Endothelial cell of umbilical vein (primary cell): ENCODE measurements at regions not wholly inside any gene's neighbourhood (a gene's known extent, or its start where the extent isn't known, plus 50 kb on each side); places are given as distances from the start of the nearest gene placed in this dataset.

Experiments
- BruUV-seq: library from RNA; stranded (reverse); fragments of 400-500 nt; replicated peaks from 2 replicates; lab custom pipeline; 2021; lab: Mats Ljungman, UMichigan
- CTCF ChIA-PET: fragments of 300-600, 350-600 bp; sonication (Branson Sonifier 250); formaldehyde crosslinking; loops from one replicate; lab custom pipeline; 2021; ENCODE audit warnings: antibody characterized with exemption, inconsistent platforms; lab: Charles Lee
- POLR2A ChIA-PET: fragments of 300-600, 350-600 bp; sonication (Branson Sonifier 250); formaldehyde crosslinking; loops from one replicate; lab custom pipeline; 2021; ENCODE audit warnings: antibody characterized with exemption, inconsistent platforms; lab: Charles Lee
- DNase-seq: peaks from one replicate; pipeline ENCODE4 v3.0.0-alpha.2; 2011; ENCODE audit warnings: low read depth, low spot score
- FAIRE-seq: peaks from 2 replicates; lab custom pipeline; 2011; peaks lifted over from hg19 to GRCh38; lab: Jason Lieb, UNC
- H2AFZ ChIP-seq: 2 replicates; pipeline ENCODE4 v1.6.0; 2012; ENCODE audit warnings: low read depth, low read length, control low read depth, inconsistent platforms
- H3K27ac ChIP-seq: 2 replicates; pipeline ENCODE4 v1.5.1; 2011; ENCODE audit warnings: low read depth, mild to moderate bottlenecking, control low read depth, low read length, moderate library complexity; ENCODE audit not compliant: insufficient read depth
- H3K27me3 ChIP-seq, 2 experiments: 2 replicates each; pipeline versions ENCODE4 v1.6.0 to v1.6.1; 2011; ENCODE audit warnings: low read length in 2 of 2, mixed read lengths in 1 of 2; ENCODE audit not compliant: control insufficient read depth in 2 of 2, insufficient read depth in 2 of 2
- H3K36me3 ChIP-seq, 2 experiments: 2 replicates in 1 of 2; 3 replicates in 1 of 2; pipeline ENCODE4 v1.5.1; 2011; ENCODE audit warnings: low read length in 2 of 2, mild to moderate bottlenecking in 1 of 2, moderate library complexity in 1 of 2; ENCODE audit not compliant: control insufficient read depth in 2 of 2, insufficient read depth in 2 of 2; ENCODE audit errors: extremely low read depth in 1 of 2
- H3K4me1 ChIP-seq: 3 replicates; pipeline ENCODE4 v1.5.1; 2011; ENCODE audit warnings: mild to moderate bottlenecking, low read length; ENCODE audit not compliant: control insufficient read depth, insufficient read depth; ENCODE audit errors: extremely low read depth
- H3K4me2 ChIP-seq: 2 replicates; pipeline ENCODE4 v1.6.1; 2011; ENCODE audit warnings: low read length, control low read depth, mixed read lengths; ENCODE audit not compliant: insufficient read depth
- H3K4me3 ChIP-seq, 3 experiments: fragments of 200-600 bp in 1 of 3; sonication (generic), shearing (Covaris generic) in 1 of 3; replicated peaks in 1 of 3; 2 replicates each; pipeline ENCODE4 v1.5.1; 2011 to 2016; ENCODE audit warnings: control low read depth in 3 of 3, low read length in 3 of 3, mild to moderate bottlenecking in 2 of 3, inconsistent platforms in 1 of 3, low read depth in 1 of 3, moderate library complexity in 1 of 3; ENCODE audit not compliant: insufficient read depth in 1 of 3
- H3K79me2 ChIP-seq: 2 replicates; pipeline ENCODE4 v1.6.0; 2012; ENCODE audit warnings: low read length, inconsistent platforms; ENCODE audit not compliant: control insufficient read depth, insufficient read depth
- H3K9ac ChIP-seq: replicated peaks from 2 replicates; pipeline ENCODE3; 2011; ENCODE audit warnings: low read length, control low read depth; ENCODE audit not compliant: insufficient read depth; ENCODE audit errors: extremely low read depth
- H3K9me1 ChIP-seq: replicated peaks from 3 replicates; pipeline ENCODE4 v1.6.0; 2011; ENCODE audit warnings: mild to moderate bottlenecking, low read length; ENCODE audit not compliant: control insufficient read depth, insufficient read depth; ENCODE audit errors: extremely low read depth
- H3K9me3 ChIP-seq: replicated peaks from 2 replicates; pipeline ENCODE4 v1.5.1; 2012; ENCODE audit warnings: low read length, inconsistent platforms; ENCODE audit not compliant: control insufficient read depth, insufficient read depth
- H4K20me1 ChIP-seq: replicated peaks from 2 replicates; pipeline ENCODE3; 2011; ENCODE audit warnings: mild to moderate bottlenecking, low read length; ENCODE audit not compliant: control insufficient read depth, insufficient read depth; ENCODE audit errors: extremely low read depth
- CTCF ChIP-seq, 2 donors: IDR thresholded peaks; 1 replicate in 1 of 2; 2 replicates in 1 of 2; pipeline ENCODE4 v1.5.1; 2011; ENCODE audit warnings: low read length in 2 of 2, mild to moderate bottlenecking in 2 of 2, moderate library complexity in 2 of 2, control low read depth in 1 of 2, inconsistent platforms in 1 of 2, low read depth in 1 of 2; ENCODE audit not compliant: insufficient read depth in 1 of 2; ENCODE audit errors: extremely low read depth in 1 of 2
- EZH2 ChIP-seq: IDR thresholded peaks from 2 replicates; pipeline ENCODE4 v1.6.1; 2012; ENCODE audit warnings: borderline replicate concordance, low read depth, mild to moderate bottlenecking, moderate library complexity, low read length, inconsistent platforms; ENCODE audit not compliant: severe bottlenecking
- FOS ChIP-seq: IDR thresholded peaks from 2 replicates; pipeline ENCODE4 v1.6.1; 2011; ENCODE audit warnings: mild to moderate bottlenecking, low read length, moderate library complexity, borderline replicate concordance; ENCODE audit not compliant: insufficient read depth
- GATA2 ChIP-seq: IDR thresholded peaks from 2 replicates; pipeline ENCODE4 v1.7.0; 2011; ENCODE audit warnings: low read depth, mild to moderate bottlenecking, moderate library complexity, mixed read lengths, low read length; ENCODE audit not compliant: insufficient read length, insufficient read depth
- JUN ChIP-seq: IDR thresholded peaks from 2 replicates; pipeline ENCODE4 v1.6.1; 2011; ENCODE audit warnings: borderline replicate concordance, low read depth; ENCODE audit not compliant: insufficient read length, insufficient read depth
- MAX ChIP-seq: IDR thresholded peaks from 2 replicates; pipeline ENCODE4 v1.6.1; 2011; ENCODE audit not compliant: insufficient read depth, insufficient read length
- MYC ChIP-seq: IDR thresholded peaks from one replicate; pipeline ENCODE4 v1.6.1; 2011; ENCODE audit warnings: mild to moderate bottlenecking, low read depth, low read length
- POLR2A ChIP-seq: IDR thresholded peaks from 2 replicates; pipeline ENCODE4 v1.6.1; 2012; ENCODE audit warnings: low read depth, mild to moderate bottlenecking, control low read depth, low read length
- POLR2AphosphoS5 ChIP-seq: IDR thresholded peaks from 2 replicates; pipeline ENCODE4 v1.6.1; 2012; ENCODE audit warnings: low read depth, mild to moderate bottlenecking, control low read depth, low read length, moderate library complexity; ENCODE audit not compliant: insufficient read depth
- dilution Hi-C: fragments of 300-500 bp; cut with MboI; formaldehyde crosslinking; loops from one replicate; pipeline ENCODE4 v1.15.0; 2019; ENCODE audit warnings: low sequenced_read_pairs; ENCODE audit not compliant: extremely low pct_ligation_motif_present
- intact Hi-C: fragments of 100-400 bp; cut with micrococcal nuclease; formaldehyde crosslinking; loops from one replicate; pipeline ENCODE4 v1.10.0; 2022

GRCh38 chr2:2610751-2611150 is 279.7 kb upstream of the MYT1L start:
- no peaks in the 10 kb centered on the region for H3K36me3 ChIP-seq
- no peaks in the 10 kb centered on the region for H4K20me1 ChIP-seq
- H3K4me2 ChIP-seq, result no peak overlapping the region
- DNase-seq (no peak), FAIRE-seq (no peak)
- no peaks in the 10 kb centered on the region for H3K4me1 ChIP-seq
- dilution Hi-C loops (no loop called here), intact Hi-C loops (no loop called here)
- peaks cover 9% of the 10 kb centered on the region for H3K9me3 ChIP-seq
- no peaks in the 10 kb centered on the region for H3K27me3 ChIP-seq
- no peak overlapping the region for H2AFZ ChIP-seq
- ChIA-PET CTCF (no interaction called here), POLR2A (no interaction called here)
- TF ChIP-seq POLR2A, result no peak
- no peak for TF ChIP-seq CTCF (IDR thresholded peaks at IDR 0.05; ENCODE audit: extremely low read depth in 1 of 2, insufficient read depth in 1 of 2, low read depth in 1 of 2, low read length in 2 of 2)
- TF ChIP-seq MAX, result no peak
- no peak for TF ChIP-seq EZH2
- TF ChIP-seq GATA2, result no peak
- TF ChIP-seq JUN, result no peak
- TF ChIP-seq FOS, result no peak
- TF ChIP-seq POLR2AphosphoS5, result no peak
- TF ChIP-seq MYC, result no peak
- no peak overlapping the region for H3K9ac ChIP-seq
- H3K4me3 ChIP-seq, result no peak overlapping the region
- H3K79me2 ChIP-seq, result no peaks in the 10 kb centered on the region
- H3K27ac ChIP-seq, result no peak overlapping the region
- no TSS peak for BruUV-seq
- H3K9me1 ChIP-seq, result no peaks in the 10 kb centered on the region
